ENCODE measurements at regions not wholly inside any gene's neighbourhood (a gene's known extent, or its start where the extent isn't known, plus 50 kb on each side); places are given as distances from the start of the nearest gene placed in this dataset.
"Not testable (repeated sequence)": the region's sequence is repeated elsewhere in the genome, so short reads cannot be mapped to it uniquely, and the experiment has no call there.

GRCh38 chr7:20927178-20927577, 140.5 kb upstream of the SP8 start:
- not testable (repeated sequence) for TF ChIP-seq EZH2 (IDR thresholded peaks at IDR 0.05; ENCODE audit: borderline replicate concordance); CTCF (IDR thresholded peaks at IDR 0.05; ENCODE audit: poor library complexity); EZH2phosphoT487 (IDR thresholded peaks at IDR 0.05; ENCODE audit: low read depth, severe bottlenecking, unreplicated experiment)
